Stomach (tissue), 8 donors: ENCODE measurements at regions not wholly inside any gene's neighbourhood (a gene's known extent, or its start where the extent isn't known, plus 50 kb on each side); places are given as distances from the start of the nearest gene placed in this dataset.

Experiments used
- DNase-seq, 2 donors: peaks; one replicate each; pipeline versions ENCODE4 v3.0.0 to v3.0.0-alpha.2; 2013 to 2019
- H3K27ac ChIP-seq, 5 donors: fragments of 200-600 bp in 4 of 5; sonication (generic) in 4 of 5; one replicate each; pipeline ENCODE4 v1.5.1; 2013 to 2019; ENCODE audit warnings: mild to moderate bottlenecking in 1 of 5, moderate library complexity in 1 of 5
- H3K27me3 ChIP-seq, 3 donors: fragments of 200-600 bp; sonication (generic); one replicate each; pipeline ENCODE4 v1.5.1; 2017 to 2019; ENCODE audit warnings: mixed run types in 1 of 3
- H3K36me3 ChIP-seq, 4 donors: fragments of 200-600 bp; sonication (generic); 1 replicate in 3 of 4; 2 replicates in 1 of 4; pipeline ENCODE4 v1.5.1; 2016 to 2019
- H3K4me1 ChIP-seq, 4 donors: fragments of 200-600 bp; sonication (generic); one replicate each; pipeline ENCODE4 v1.5.1; 2016 to 2019
- H3K4me3 ChIP-seq, 4 donors: fragments of 200-600 bp; sonication (generic) in 3 of 4; one replicate each; pipeline ENCODE4 v1.5.1; 2016 to 2019; ENCODE audit warnings: mild to moderate bottlenecking in 1 of 4
- H3K9me3 ChIP-seq, 4 donors: fragments of 200-600 bp; sonication (generic); one replicate each; pipeline ENCODE4 v1.5.1; 2016 to 2019
- CTCF ChIP-seq, 7 experiments: fragments of 450-650 bp in 4 of 7; fragments of 200-600 bp in 3 of 7; sonication (generic) in 3 of 7; IDR thresholded peaks; one replicate each; pipeline ENCODE4 v1.5.1; 2016 to 2019; ENCODE audit warnings: antibody characterized with exemption in 7 of 7, control low read depth in 2 of 7, mild to moderate bottlenecking in 1 of 7
- EP300 ChIP-seq: sonication (generic); formaldehyde crosslinking; IDR thresholded peaks from one replicate; pipeline ENCODE4 v1.6.1; 2017; ENCODE audit warnings: antibody characterized with exemption
- POLR2A ChIP-seq, 4 donors: fragments of 450-650 bp; IDR thresholded peaks; one replicate each; pipeline ENCODE4 v1.6.1; 2016; ENCODE audit warnings: antibody characterized with exemption in 4 of 4, control low read depth in 2 of 4, mild to moderate bottlenecking in 1 of 4, moderate library complexity in 1 of 4
- POLR2AphosphoS5 ChIP-seq, 3 donors: sonication (generic); formaldehyde crosslinking; IDR thresholded peaks; one replicate each; pipeline ENCODE4 v1.6.1; 2016; ENCODE audit warnings: antibody characterized with exemption in 3 of 3
- WGBS, 5 donors: extraction: QIAGEN DNeasy Blood & Tissue Kit in 3 of 5; methylation state at CpG; one replicate each; pipeline versions ENCODE4 v1.1.5 to v1.1.7; 2013 to 2018; 5-methylcytosine and 5-hydroxymethylcytosine counted together
- intact Hi-C: fragments of 100-400 bp; cut with DNase I; formaldehyde crosslinking; loops from one replicate; pipeline ENCODE4 v1.15.1; 2023; ENCODE audit warnings: low total_unique reads
- donor health status: healthy with polysubstance abuse.
- donor health status: Bipolar disorder and iron deficiency.
- donor health status: healthy.

- Histone ChIP-seq H3K9me3 (no peaks in the 10 kb centered on the region), H3K36me3 (no peaks in the 10 kb centered on the region), H3K27me3 (no peaks in the 10 kb centered on the region), H3K4me1 (no peaks in the 10 kb centered on the region), H3K4me3 (no peak overlapping the region), H3K27ac (no peak overlapping the region)
- no peak for DNase-seq
- 72 to 85% (median 77%) methylated on average over 1 of the region's 1 CpG for WGBS, 5 donors
- intact Hi-C loops, result no loop called here
- TF ChIP-seq CTCF (IDR thresholded peaks at IDR 0.05) (no peak), EP300 (no peak), POLR2A (IDR thresholded peaks at IDR 0.05) (no peak), POLR2AphosphoS5 (IDR thresholded peaks at IDR 0.05) (no peak)
Measured at GRCh38 chr20:7217606-7218005, 450.1 kb downstream of the BMP2 start.

- DNase-seq, result no peak
- peaks cover 0 to 5% (median 0%) of the 10 kb centered on the region in 4 donors for H3K9me3 ChIP-seq
- no peak for TF ChIP-seq CTCF (IDR thresholded peaks at IDR 0.05)
- TF ChIP-seq EP300, result no peak
- no peak for TF ChIP-seq POLR2A (IDR thresholded peaks at IDR 0.05)
- TF ChIP-seq POLR2AphosphoS5 (IDR thresholded peaks at IDR 0.05), result no peak
- no peak overlapping the region for H3K4me3 ChIP-seq
- H3K4me1 ChIP-seq, result no peaks in the 10 kb centered on the region
- 63 to 78% (median 69%) methylated on average over 1 of the region's 1 CpG for WGBS, 5 donors
- no peaks in the 10 kb centered on the region for H3K27me3 ChIP-seq
- intact Hi-C loops, result no loop called here
- no peaks in the 10 kb centered on the region for H3K36me3 ChIP-seq
- H3K27ac ChIP-seq, result no peak overlapping the region
Measured at GRCh38 chr20:7220755-7221154, 453.3 kb downstream of the BMP2 start.

GRCh38 chr20:7226156-7226555 is 458.7 kb downstream of the BMP2 start:
- Histone ChIP-seq H3K27me3 (no peaks in the 10 kb centered on the region), H3K4me3 (no peak overlapping the region), H3K27ac (no peak overlapping the region), H3K4me1 (no peaks in the 10 kb centered on the region), H3K36me3 (no peaks in the 10 kb centered on the region), H3K9me3 (peaks cover 0 to 8% (median 0%) of the 10 kb centered on the region in 4 donors)
- DNase-seq, result no peak
- intact Hi-C loops, result no loop called here
- WGBS, 5 donors, result 45 to 66% (median 54%) methylated on average over 2 of the region's 2 CpGs
- no peak for TF ChIP-seq CTCF (IDR thresholded peaks at IDR 0.05)
- TF ChIP-seq POLR2AphosphoS5 (IDR thresholded peaks at IDR 0.05), result no peak
- no peak for TF ChIP-seq POLR2A (IDR thresholded peaks at IDR 0.05)
- no peak for TF ChIP-seq EP300

GRCh38 chr20:7231303-7231702 is 463.8 kb downstream of the BMP2 start:
- intact Hi-C loops, result no loop called here
- no peak overlapping the region for H3K4me3 ChIP-seq

More at GRCh38 chr20:7231303-7231702, 463.8 kb downstream of the BMP2 start:
- no peaks in the 10 kb centered on the region for H3K27me3 ChIP-seq
- TF ChIP-seq POLR2A (IDR thresholded peaks at IDR 0.05) (no peak), CTCF (IDR thresholded peaks at IDR 0.05) (no peak), POLR2AphosphoS5 (IDR thresholded peaks at IDR 0.05) (no peak), EP300 (no peak)
- no peaks in the 10 kb centered on the region for H3K36me3 ChIP-seq
- no peaks in the 10 kb centered on the region for H3K4me1 ChIP-seq
- H3K9me3 ChIP-seq, result peaks cover 0 to 15% (median 10%) of the 10 kb centered on the region in 4 donors
- no peak overlapping the region for H3K27ac ChIP-seq
- no peak for DNase-seq
